ENCODE measurements at regions not wholly inside any gene's neighbourhood (a gene's known extent, or its start where the extent isn't known, plus 50 kb on each side); places are given as distances from the start of the nearest gene placed in this dataset.

DNA sequence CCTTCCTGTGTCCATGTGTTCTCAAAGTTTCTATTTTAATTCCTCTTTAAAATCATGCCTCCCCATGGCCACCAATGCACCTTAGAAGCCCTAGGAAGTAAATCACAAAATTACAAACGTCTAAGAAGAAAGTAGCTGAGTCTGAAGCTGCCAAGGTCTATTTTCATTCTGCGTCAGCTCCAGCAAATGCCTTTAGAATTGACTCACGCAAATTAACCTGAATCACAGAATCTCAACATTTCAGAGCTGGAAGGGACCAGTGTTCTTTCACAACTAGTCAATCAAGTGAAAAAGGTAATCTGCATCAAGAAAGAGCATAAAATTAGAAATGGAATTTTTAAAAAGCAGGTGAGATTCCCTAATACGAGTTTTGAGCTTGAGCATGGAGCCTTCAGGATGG lies 1017.6 kb downstream of the SORCS3 start:
- TF ChIP-seq, protein P1, sequence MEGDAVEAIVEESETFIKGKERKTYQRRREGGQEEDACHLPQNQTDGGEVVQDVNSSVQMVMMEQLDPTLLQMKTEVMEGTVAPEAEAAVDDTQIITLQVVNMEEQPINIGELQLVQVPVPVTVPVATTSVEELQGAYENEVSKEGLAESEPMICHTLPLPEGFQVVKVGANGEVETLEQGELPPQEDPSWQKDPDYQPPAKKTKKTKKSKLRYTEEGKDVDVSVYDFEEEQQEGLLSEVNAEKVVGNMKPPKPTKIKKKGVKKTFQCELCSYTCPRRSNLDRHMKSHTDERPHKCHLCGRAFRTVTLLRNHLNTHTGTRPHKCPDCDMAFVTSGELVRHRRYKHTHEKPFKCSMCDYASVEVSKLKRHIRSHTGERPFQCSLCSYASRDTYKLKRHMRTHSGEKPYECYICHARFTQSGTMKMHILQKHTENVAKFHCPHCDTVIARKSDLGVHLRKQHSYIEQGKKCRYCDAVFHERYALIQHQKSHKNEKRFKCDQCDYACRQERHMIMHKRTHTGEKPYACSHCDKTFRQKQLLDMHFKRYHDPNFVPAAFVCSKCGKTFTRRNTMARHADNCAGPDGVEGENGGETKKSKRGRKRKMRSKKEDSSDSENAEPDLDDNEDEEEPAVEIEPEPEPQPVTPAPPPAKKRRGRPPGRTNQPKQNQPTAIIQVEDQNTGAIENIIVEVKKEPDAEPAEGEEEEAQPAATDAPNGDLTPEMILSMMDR (IDR thresholded peaks at IDR 0.05), result no peak
- no peak for TF ChIP-seq POLR2A (IDR thresholded peaks at IDR 0.05)
